SK-N-SH treated with all-trans-retinoic acid at 6 μM for 48 hours (cell line): ENCODE measurements at regions not wholly inside any gene's neighbourhood (a gene's known extent, or its start where the extent isn't known, plus 50 kb on each side); places are given as distances from the start of the nearest gene placed in this dataset.

Source experiments
- ATAC-seq: fragments of 200-7000 bp; cut with Tn5 transposase; 3 replicates; pipeline ENCODE4 v1.9.1; 2020; ENCODE audit warnings: mild to moderate bottlenecking, moderate library complexity
- ARNTL ChIP-seq: fragments of 450-650 bp; formaldehyde crosslinking; IDR thresholded peaks from 2 replicates; pipeline ENCODE4 v1.5.0; 2020; ENCODE audit warnings: low read depth, mild to moderate bottlenecking, moderate library complexity, borderline replicate concordance
- BACH2 ChIP-seq: fragments of 250-450 bp; sonication (Bioruptor Pico); IDR thresholded peaks from 2 replicates; pipeline ENCODE4 v1.9.0; 2021; ENCODE audit warnings: mild to moderate bottlenecking, borderline replicate concordance
- CSDC2 ChIP-seq: fragments of 250-450 bp; sonication (Bioruptor Pico); IDR thresholded peaks from 2 replicates; pipeline ENCODE4 v1.5.0; 2020; ENCODE audit warnings: mild to moderate bottlenecking, moderate library complexity
- ESRRG ChIP-seq: fragments of 250-450 bp; sonication (Bioruptor Pico); IDR thresholded peaks from 2 replicates; pipeline ENCODE4 v1.6.1; 2021; ENCODE audit warnings: mild to moderate bottlenecking
- GLIS3 ChIP-seq: fragments of 250-450 bp; sonication (Bioruptor Pico); IDR thresholded peaks from 2 replicates; pipeline ENCODE4 v1.5.0; 2020; ENCODE audit warnings: mild to moderate bottlenecking, moderate library complexity
- ISL1 ChIP-seq: fragments of 250-450 bp; sonication (Bioruptor Pico); IDR thresholded peaks from 2 replicates; pipeline ENCODE4 v2.1.2; 2022; ENCODE audit warnings: mild to moderate bottlenecking, moderate library complexity
- OSR1 ChIP-seq: fragments of 250-450 bp; sonication (Bioruptor Pico); IDR thresholded peaks from 2 replicates; pipeline ENCODE4 v1.8.0; 2022; ENCODE audit warnings: moderate library complexity, mild to moderate bottlenecking, inconsistent platforms
- PATZ1 ChIP-seq: fragments of 250-450 bp; sonication (Bioruptor Pico); IDR thresholded peaks from 2 replicates; pipeline ENCODE4 v1.8.0; 2020; ENCODE audit warnings: mild to moderate bottlenecking, moderate library complexity, borderline replicate concordance
- POU6F1 ChIP-seq: fragments of 250-450 bp; sonication (Bioruptor Pico); IDR thresholded peaks from 2 replicates; pipeline ENCODE4 v1.8.0; 2021; ENCODE audit warnings: low read depth, mild to moderate bottlenecking, moderate library complexity, borderline replicate concordance
- PPARA ChIP-seq: fragments of 250-450 bp; sonication (Bioruptor Pico); IDR thresholded peaks from 2 replicates; pipeline ENCODE4 v1.5.0; 2020; ENCODE audit warnings: mild to moderate bottlenecking, borderline replicate concordance
- RARB ChIP-seq: fragments of 250-450 bp; sonication (Bioruptor Pico); IDR thresholded peaks from 2 replicates; pipeline ENCODE4 v1.8.0; 2021; ENCODE audit warnings: mild to moderate bottlenecking, moderate library complexity
- SNAI2 ChIP-seq: fragments of 250-450 bp; sonication (Bioruptor Pico); IDR thresholded peaks from 2 replicates; pipeline ENCODE4 v1.5.0; 2020; ENCODE audit warnings: mild to moderate bottlenecking, moderate library complexity
- TCF4 ChIP-seq: fragments of 250-450 bp; sonication (Bioruptor Pico); IDR thresholded peaks from 2 replicates; pipeline ENCODE4 v1.8.0; 2021; ENCODE audit warnings: mild to moderate bottlenecking, moderate library complexity, borderline replicate concordance
- TOX ChIP-seq: fragments of 250-450 bp; sonication (Bioruptor Pico); IDR thresholded peaks from 2 replicates; pipeline ENCODE4 v1.8.0; 2021; ENCODE audit warnings: mild to moderate bottlenecking, moderate library complexity, borderline replicate concordance
- ZC3H10 ChIP-seq: fragments of 250-450 bp; sonication (Bioruptor Pico); IDR thresholded peaks from 2 replicates; pipeline ENCODE4 v1.5.1; 2021; ENCODE audit warnings: mild to moderate bottlenecking, moderate library complexity
- ZFP3 ChIP-seq: fragments of 250-450 bp; sonication (Bioruptor Pico); IDR thresholded peaks from 2 replicates; pipeline ENCODE4 v1.5.0; 2020; ENCODE audit warnings: mild to moderate bottlenecking, moderate library complexity
- ZFP30 ChIP-seq: fragments of 450-650 bp; formaldehyde crosslinking; IDR thresholded peaks from 2 replicates; pipeline ENCODE4 v1.5.0; 2022; ENCODE audit warnings: mild to moderate bottlenecking, moderate library complexity
- ZNF565 ChIP-seq: fragments of 450-650 bp; formaldehyde crosslinking; conservative IDR thresholded peaks from 2 replicates; pipeline ENCODE4 v1.5.0; 2020; ENCODE audit warnings: low read depth, mild to moderate bottlenecking, moderate library complexity
- ZNF70 ChIP-seq: fragments of 450-650 bp; formaldehyde crosslinking; IDR thresholded peaks from 2 replicates; pipeline ENCODE4 v1.5.0; 2020; ENCODE audit warnings: mild to moderate bottlenecking, moderate library complexity
- ZNF8 ChIP-seq: fragments of 450-650 bp; formaldehyde crosslinking; IDR thresholded peaks from 2 replicates; pipeline ENCODE4 v1.5.0; 2020; ENCODE audit warnings: mild to moderate bottlenecking, moderate library complexity
- TF ChIP-seq, protein P1 (sequence below): fragments of 250-450 bp; sonication (Bioruptor Pico); IDR thresholded peaks from 2 replicates; pipeline ENCODE4 v1.5.0; 2020; ENCODE audit warnings: mild to moderate bottlenecking, moderate library complexity
- TF ChIP-seq, protein P2 (sequence below): fragments of 250-450 bp; sonication (Bioruptor Pico); IDR thresholded peaks from 2 replicates; pipeline ENCODE4 v1.5.1; 2020; ENCODE audit warnings: low read depth, mild to moderate bottlenecking, moderate library complexity
- TF ChIP-seq, protein P3 (sequence below): fragments of 250-450 bp; sonication (Bioruptor Pico); IDR thresholded peaks from 2 replicates; pipeline ENCODE4 v1.5.1; 2021; ENCODE audit warnings: mild to moderate bottlenecking, moderate library complexity

DNA sequence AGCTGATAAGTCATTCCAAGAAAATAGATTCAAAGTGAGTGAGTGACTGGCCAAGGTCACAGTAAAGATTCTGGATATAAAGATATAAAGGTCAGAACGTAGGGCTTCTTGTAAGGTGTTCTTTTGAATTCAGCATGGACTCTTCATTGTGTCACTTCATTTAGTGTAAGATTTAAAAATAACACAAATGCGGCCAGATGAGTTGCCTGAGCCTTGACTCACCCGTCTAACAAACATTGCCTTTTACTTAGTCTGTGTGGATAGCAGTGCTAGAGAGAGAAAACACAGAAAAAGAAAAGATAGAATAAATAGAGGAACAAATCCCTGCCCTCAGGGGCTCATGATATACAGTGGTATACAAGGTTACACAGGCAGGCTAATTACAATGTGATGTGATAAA, 223.4 kb downstream of the PLPP3 start:
- no peak for TF ChIP-seq ISL1 (CRISPR knock-in tag)
- TF ChIP-seq TOX (CRISPR knock-in tag) = no peak
- no peak for TF ChIP-seq ARNTL (CRISPR knock-in tag)
- TF ChIP-seq, protein P1, sequence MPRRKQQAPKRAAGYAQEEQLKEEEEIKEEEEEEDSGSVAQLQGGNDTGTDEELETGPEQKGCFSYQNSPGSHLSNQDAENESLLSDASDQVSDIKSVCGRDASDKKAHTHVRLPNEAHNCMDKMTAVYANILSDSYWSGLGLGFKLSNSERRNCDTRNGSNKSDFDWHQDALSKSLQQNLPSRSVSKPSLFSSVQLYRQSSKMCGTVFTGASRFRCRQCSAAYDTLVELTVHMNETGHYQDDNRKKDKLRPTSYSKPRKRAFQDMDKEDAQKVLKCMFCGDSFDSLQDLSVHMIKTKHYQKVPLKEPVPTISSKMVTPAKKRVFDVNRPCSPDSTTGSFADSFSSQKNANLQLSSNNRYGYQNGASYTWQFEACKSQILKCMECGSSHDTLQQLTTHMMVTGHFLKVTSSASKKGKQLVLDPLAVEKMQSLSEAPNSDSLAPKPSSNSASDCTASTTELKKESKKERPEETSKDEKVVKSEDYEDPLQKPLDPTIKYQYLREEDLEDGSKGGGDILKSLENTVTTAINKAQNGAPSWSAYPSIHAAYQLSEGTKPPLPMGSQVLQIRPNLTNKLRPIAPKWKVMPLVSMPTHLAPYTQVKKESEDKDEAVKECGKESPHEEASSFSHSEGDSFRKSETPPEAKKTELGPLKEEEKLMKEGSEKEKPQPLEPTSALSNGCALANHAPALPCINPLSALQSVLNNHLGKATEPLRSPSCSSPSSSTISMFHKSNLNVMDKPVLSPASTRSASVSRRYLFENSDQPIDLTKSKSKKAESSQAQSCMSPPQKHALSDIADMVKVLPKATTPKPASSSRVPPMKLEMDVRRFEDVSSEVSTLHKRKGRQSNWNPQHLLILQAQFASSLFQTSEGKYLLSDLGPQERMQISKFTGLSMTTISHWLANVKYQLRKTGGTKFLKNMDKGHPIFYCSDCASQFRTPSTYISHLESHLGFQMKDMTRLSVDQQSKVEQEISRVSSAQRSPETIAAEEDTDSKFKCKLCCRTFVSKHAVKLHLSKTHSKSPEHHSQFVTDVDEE (CRISPR knock-in tag) = no peak
- no peak for TF ChIP-seq SNAI2
- TF ChIP-seq, protein P2, sequence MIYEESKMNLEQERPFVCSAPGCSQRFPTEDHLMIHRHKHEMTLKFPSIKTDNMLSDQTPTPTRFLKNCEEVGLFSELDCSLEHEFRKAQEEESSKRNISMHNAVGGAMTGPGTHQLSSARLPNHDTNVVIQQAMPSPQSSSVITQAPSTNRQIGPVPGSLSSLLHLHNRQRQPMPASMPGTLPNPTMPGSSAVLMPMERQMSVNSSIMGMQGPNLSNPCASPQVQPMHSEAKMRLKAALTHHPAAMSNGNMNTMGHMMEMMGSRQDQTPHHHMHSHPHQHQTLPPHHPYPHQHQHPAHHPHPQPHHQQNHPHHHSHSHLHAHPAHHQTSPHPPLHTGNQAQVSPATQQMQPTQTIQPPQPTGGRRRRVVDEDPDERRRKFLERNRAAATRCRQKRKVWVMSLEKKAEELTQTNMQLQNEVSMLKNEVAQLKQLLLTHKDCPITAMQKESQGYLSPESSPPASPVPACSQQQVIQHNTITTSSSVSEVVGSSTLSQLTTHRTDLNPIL (CRISPR knock-in tag) = no peak
- TF ChIP-seq ZNF70 (CRISPR knock-in tag) = no peak
- TF ChIP-seq ZFP3 (CRISPR knock-in tag) = no peak
- no peak for TF ChIP-seq ZFP30 (CRISPR knock-in tag)
- no peak for TF ChIP-seq ZC3H10 (CRISPR knock-in tag)
- TF ChIP-seq PPARA = no peak
- TF ChIP-seq GLIS3 (CRISPR knock-in tag) = no peak
- TF ChIP-seq BACH2 (CRISPR knock-in tag) = no peak
- TF ChIP-seq ZNF8 (CRISPR knock-in tag) = no peak
- no peak for TF ChIP-seq POU6F1 (CRISPR knock-in tag)
- TF ChIP-seq, protein P3, sequence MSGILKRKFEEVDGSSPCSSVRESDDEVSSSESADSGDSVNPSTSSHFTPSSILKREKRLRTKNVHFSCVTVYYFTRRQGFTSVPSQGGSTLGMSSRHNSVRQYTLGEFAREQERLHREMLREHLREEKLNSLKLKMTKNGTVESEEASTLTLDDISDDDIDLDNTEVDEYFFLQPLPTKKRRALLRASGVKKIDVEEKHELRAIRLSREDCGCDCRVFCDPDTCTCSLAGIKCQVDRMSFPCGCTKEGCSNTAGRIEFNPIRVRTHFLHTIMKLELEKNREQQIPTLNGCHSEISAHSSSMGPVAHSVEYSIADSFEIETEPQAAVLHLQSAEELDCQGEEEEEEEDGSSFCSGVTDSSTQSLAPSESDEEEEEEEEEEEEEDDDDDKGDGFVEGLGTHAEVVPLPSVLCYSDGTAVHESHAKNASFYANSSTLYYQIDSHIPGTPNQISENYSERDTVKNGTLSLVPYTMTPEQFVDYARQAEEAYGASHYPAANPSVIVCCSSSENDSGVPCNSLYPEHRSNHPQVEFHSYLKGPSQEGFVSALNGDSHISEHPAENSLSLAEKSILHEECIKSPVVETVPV = no peak
- TF ChIP-seq ZNF565 (CRISPR knock-in tag) = no peak
- TF ChIP-seq RARB = no peak
- TF ChIP-seq TCF4 (CRISPR knock-in tag) = no peak
- no peak for TF ChIP-seq CSDC2 (CRISPR knock-in tag)
- no peak for ATAC-seq

GRCh38 chr1:56355422-56355821, 223.9 kb downstream of the PLPP3 start:
- no peak for ATAC-seq
- TF ChIP-seq ESRRG = no peak
- TF ChIP-seq CSDC2 (CRISPR knock-in tag) = no peak
- no peak for TF ChIP-seq ZNF70 (CRISPR knock-in tag)
- no peak for TF ChIP-seq OSR1
- no peak for TF ChIP-seq RARB
- no peak for TF ChIP-seq ZFP30 (CRISPR knock-in tag)
- no peak for TF ChIP-seq ZC3H10 (CRISPR knock-in tag)
- no peak for TF ChIP-seq TOX (CRISPR knock-in tag)
- TF ChIP-seq PATZ1 = no peak
- no peak for TF ChIP-seq SNAI2
- TF ChIP-seq POU6F1 (CRISPR knock-in tag) = no peak
- no peak for TF ChIP-seq TCF4 (CRISPR knock-in tag)
- TF ChIP-seq BACH2 (CRISPR knock-in tag) = no peak
- TF ChIP-seq ISL1 (CRISPR knock-in tag) = no peak
- TF ChIP-seq, protein P2 (CRISPR knock-in tag) = no peak
- no peak for TF ChIP-seq ARNTL (CRISPR knock-in tag)
- no peak for TF ChIP-seq ZNF565 (CRISPR knock-in tag)
- TF ChIP-seq PPARA = no peak
- TF ChIP-seq ZNF8 (CRISPR knock-in tag) = no peak
- TF ChIP-seq ZFP3 (CRISPR knock-in tag) = no peak
- TF ChIP-seq, all 23 proteins: peak for 0
